Activated naive CD4-positive, alpha-beta T cell treated with anti-CD3 and anti-CD28 coated beads, Interleukin-2, amount 50 U/mL, for 24 hours (primary cell): ENCODE measurements at regions not wholly inside any gene's neighbourhood (a gene's known extent, or its start where the extent isn't known, plus 50 kb on each side); places are given as distances from the start of the nearest gene placed in this dataset.

Experiments
- H3K27ac Mint-ChIP-seq: one replicate; pipeline ENCODE4 v1.8.0; 2021; ENCODE audit warnings: mild to moderate bottlenecking, mixed read lengths
- H3K27me3 Mint-ChIP-seq: one replicate; pipeline ENCODE4 v1.8.0; 2021; ENCODE audit warnings: mixed read lengths
- H3K36me3 Mint-ChIP-seq: one replicate; pipeline ENCODE4 v1.8.0; 2021; ENCODE audit warnings: mixed read lengths
- H3K4me1 Mint-ChIP-seq: one replicate; pipeline ENCODE4 v1.8.0; 2021; ENCODE audit warnings: mixed read lengths
- H3K4me3 Mint-ChIP-seq: one replicate; pipeline ENCODE4 v1.8.0; 2021; ENCODE audit warnings: mild to moderate bottlenecking, mixed read lengths
- H3K9me3 Mint-ChIP-seq: one replicate; pipeline ENCODE4 v1.8.0; 2021; ENCODE audit warnings: mixed read lengths

DNA sequence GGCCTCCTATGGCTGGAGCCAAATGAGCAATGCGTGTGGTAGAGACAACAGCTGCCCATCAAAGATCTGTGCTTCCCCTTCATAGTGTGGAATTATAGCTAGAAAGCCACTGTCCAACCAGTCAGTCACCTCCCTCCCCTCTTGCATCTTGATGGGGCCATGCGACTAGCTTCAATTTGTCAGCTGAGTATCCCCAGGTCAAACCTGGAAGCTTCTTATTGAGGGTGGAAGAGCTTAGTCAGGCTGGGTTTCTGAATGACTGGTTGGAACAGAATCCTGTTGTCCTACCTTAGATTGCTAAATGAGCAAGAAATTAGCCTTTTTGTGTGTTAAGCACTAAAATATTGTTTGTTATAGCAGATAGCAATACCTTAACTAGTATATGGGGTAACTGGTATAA lies 625.4 kb downstream of the PTPRC start:
- Mint-ChIP-seq H3K36me3 (no peaks in the 10 kb centered on the region), H3K9me3 (no peaks in the 10 kb centered on the region), H3K4me3 (no peak overlapping the region), H3K27me3 (peaks cover 2% of the 10 kb centered on the region), H3K4me1 (no peaks in the 10 kb centered on the region), H3K27ac (no peak overlapping the region)

DNA sequence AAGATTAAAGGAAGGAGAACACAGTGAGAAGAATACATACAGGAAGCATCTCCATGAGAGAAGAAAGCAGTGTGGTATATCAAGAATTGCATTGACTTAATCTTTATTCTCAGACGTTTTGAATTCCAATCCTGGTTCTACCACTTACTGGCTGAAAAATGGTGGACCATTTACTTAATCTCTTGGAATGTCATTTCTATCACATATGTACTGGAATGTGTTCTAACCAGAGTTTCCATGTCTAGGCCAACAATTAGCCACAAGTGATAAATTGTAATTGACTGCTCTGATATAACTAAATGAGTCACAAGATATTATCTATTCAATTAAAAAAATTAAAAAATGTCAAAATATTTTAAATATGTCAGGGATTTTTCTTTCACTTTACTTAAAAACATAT lies 626.1 kb downstream of the PTPRC start:
- H3K36me3 Mint-ChIP-seq, result no peaks in the 10 kb centered on the region

DNA sequence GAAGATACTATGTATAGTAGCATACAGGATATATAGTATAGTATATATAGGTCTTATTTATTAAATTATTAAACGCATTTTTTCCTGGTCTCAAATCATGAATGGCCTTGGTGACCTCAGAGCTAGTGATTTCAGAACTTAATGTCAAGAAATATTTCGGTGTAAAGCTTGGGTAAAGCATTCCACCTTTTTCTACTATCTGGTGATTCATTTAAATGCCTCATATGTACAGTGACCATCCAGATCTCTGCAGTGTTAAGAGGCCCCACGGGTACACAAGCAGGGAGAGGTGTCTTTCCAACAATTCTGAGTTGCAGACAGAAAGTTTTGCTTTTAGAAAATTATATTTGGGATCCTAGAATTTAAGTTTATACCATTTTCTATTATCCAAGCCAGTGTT lies 626.5 kb downstream of the PTPRC start:
- Mint-ChIP-seq H3K36me3 (no peaks in the 10 kb centered on the region), H3K9me3 (no peaks in the 10 kb centered on the region), H3K27me3 (peaks cover 5% of the 10 kb centered on the region), H3K4me1 (no peaks in the 10 kb centered on the region), H3K4me3 (no peak overlapping the region), H3K27ac (no peak overlapping the region)

More for the DNA sequence above, 626.1 kb downstream of the PTPRC start:
- Mint-ChIP-seq H3K4me3 (no peak overlapping the region), H3K9me3 (no peaks in the 10 kb centered on the region), H3K27me3 (peaks cover 3% of the 10 kb centered on the region), H3K27ac (no peak overlapping the region), H3K4me1 (no peaks in the 10 kb centered on the region)

DNA sequence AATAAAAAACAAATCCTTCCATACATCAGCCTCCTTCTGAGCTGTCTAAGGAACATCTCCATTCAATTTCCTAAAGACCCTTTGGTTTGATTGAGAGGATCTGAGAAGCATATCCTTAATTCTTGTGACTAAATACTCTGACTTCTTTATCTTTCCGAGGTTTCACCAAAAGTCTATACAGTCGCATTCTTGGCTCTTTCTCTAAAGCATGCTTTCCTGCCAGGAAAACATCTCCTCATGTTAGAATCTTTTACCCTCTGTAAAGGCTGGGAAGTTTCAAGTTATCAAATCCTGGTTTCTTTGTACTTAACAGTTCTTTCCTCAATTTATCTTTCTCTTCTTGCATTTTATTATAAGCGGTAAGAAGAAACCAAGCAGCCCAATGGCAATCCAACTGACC lies 630.4 kb downstream of the PTPRC start:
- H3K9me3 Mint-ChIP-seq, result no peaks in the 10 kb centered on the region
- H3K36me3 Mint-ChIP-seq, result no peaks in the 10 kb centered on the region

DNA sequence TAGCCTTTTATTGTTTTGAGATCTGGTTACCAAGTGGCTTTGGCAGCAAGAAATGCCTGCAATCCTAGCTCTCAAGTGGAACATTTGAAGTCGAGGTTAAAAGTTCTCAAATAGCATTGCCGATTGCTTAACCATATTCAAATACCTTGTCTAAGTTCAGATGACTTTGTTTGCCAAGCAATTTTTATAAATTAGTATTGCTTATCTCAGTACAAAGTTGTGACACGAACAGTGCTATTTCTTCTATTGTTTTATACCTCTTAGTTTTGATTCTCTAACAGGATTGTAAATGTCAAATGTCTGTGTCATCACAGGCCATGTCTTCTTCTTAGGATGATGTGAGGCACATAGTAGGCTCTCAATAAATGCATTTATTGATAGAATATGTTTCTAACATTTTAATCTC lies 633.3 kb downstream of the PTPRC start:
- Mint-ChIP-seq H3K36me3 (no peaks in the 10 kb centered on the region), H3K27ac (no peak overlapping the region), H3K4me3 (no peak overlapping the region), H3K27me3 (peaks cover 5% of the 10 kb centered on the region), H3K9me3 (no peaks in the 10 kb centered on the region), H3K4me1 (peaks cover 17% of the 10 kb centered on the region)

More for the DNA sequence above, 630.4 kb downstream of the PTPRC start:
- Mint-ChIP-seq H3K27ac (no peak overlapping the region), H3K4me3 (no peak overlapping the region), H3K27me3 (peaks cover 5% of the 10 kb centered on the region), H3K4me1 (peaks cover 16% of the 10 kb centered on the region)

DNA sequence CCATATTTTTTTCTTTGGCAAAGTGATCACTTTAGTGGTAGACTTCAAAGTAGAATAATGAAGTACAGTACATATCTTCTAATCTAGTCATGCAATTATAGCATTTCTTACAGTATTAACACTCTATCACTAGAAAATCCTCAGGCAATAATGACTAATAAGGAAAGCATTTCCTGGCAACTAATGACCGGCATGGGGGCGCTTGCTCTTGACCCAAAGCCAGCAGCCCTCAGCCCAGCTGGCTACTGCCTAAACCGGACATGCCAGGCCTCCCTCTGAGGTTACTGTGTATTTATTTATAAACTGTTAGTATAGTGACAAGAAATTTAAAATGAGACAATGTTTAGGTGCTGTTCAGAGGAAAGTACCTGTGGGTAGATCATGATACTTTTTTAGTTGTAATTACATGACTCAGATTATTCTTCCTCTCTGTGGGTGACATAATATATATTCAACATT lies 633.8 kb downstream of the PTPRC start:
- Mint-ChIP-seq H3K9me3 (no peaks in the 10 kb centered on the region), H3K27me3 (peaks cover 5% of the 10 kb centered on the region), H3K36me3 (no peaks in the 10 kb centered on the region), H3K4me1 (peaks cover 17% of the 10 kb centered on the region), H3K4me3 (no peak overlapping the region), H3K27ac (peak overlapping the region; percentile 13)

DNA sequence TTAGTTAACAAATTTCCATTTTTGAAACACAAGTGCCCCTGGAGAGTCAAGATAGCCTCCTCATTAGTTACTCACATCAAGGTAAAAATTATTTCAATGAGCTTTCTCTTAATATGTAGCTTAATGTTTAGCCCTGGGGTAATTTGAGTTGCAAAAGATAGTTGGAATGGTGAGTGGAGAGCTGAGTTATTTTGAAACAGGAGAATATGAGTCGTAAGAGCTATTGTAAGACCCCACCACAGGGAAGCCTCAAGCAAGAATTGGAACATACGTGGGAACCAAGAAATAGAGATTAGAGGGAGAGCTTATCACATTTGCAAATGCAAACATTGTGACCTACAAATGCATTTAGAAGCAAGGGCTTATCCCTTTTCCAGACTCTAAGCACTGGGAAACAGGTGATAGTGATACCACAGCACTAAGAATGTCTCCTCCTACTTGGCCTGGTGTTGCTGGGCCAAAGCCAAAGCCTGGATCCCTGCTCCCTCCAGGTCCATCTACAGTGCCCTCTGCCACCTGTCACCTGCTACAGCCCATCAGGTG lies 635.1 kb downstream of the PTPRC start:
- peaks cover 17% of the 10 kb centered on the region for H3K4me1 Mint-ChIP-seq
- H3K9me3 Mint-ChIP-seq, result no peaks in the 10 kb centered on the region
- peak overlapping the region; percentile 5 for H3K27ac Mint-ChIP-seq
- H3K4me3 Mint-ChIP-seq, result no peak overlapping the region
- peaks cover 5% of the 10 kb centered on the region for H3K27me3 Mint-ChIP-seq
- H3K36me3 Mint-ChIP-seq, result no peaks in the 10 kb centered on the region

DNA sequence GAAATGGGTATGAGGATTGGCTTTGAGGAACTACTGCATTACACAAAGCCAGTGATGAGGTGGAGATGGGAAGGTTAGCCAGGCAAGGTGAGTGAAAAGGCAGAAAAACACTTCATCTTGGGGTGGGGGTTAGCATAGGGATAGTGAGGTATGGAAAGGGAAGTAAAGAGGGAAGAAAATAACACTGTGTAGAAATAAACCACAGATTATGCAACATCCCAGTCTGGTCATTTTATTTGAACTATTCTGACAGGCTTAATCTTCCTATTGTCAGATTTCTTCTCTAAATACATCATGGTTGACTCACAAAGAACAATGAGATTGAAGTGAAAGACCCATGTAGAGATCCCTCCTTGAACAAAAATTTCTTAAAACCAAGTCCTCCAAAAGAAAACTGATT lies 640.2 kb downstream of the PTPRC start:
- Mint-ChIP-seq H3K27ac (no peak overlapping the region), H3K36me3 (no peaks in the 10 kb centered on the region), H3K4me1 (peaks cover 3% of the 10 kb centered on the region), H3K27me3 (peaks cover 3% of the 10 kb centered on the region), H3K4me3 (no peak overlapping the region), H3K9me3 (no peaks in the 10 kb centered on the region)

DNA sequence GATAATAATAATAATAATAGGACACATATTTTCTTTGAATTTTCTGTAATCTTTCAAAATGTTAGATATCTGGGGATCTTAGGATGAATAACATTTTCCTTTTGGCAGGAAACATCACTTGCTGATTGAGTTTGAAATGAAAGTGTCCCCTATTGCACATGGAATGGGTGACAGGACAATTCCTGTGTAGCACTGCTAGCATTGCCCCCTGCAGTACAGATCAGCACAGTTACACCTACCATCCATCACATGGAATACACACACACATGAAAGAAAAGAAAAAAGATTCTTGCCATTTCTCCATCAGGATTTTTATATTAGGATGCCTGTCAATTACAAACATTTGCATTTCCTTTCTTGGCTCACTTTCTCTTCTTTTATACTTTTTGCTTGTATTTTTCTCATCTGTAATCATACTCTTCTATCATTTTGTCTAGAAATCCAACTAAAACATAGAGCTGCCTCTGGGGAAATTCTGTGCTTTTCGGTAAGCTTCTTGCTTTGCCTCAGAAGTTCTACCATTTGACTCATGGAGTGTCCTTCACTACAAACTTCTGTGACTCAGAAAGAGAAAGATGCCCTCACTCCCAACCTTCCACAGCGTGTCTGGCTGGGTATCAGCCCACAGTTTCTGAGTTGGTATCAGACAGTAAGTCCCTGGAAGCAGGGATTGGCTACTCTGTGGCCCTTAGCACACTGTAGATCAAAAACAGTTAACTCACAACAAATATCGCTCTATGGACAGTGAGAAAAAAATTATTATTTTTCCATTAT lies 641.2 kb downstream of the PTPRC start:
- Mint-ChIP-seq H3K9me3 (no peaks in the 10 kb centered on the region), H3K27ac (no peak overlapping the region), H3K27me3 (peaks cover 1% of the 10 kb centered on the region), H3K36me3 (no peaks in the 10 kb centered on the region), H3K4me3 (no peak overlapping the region), H3K4me1 (no peaks in the 10 kb centered on the region)

DNA sequence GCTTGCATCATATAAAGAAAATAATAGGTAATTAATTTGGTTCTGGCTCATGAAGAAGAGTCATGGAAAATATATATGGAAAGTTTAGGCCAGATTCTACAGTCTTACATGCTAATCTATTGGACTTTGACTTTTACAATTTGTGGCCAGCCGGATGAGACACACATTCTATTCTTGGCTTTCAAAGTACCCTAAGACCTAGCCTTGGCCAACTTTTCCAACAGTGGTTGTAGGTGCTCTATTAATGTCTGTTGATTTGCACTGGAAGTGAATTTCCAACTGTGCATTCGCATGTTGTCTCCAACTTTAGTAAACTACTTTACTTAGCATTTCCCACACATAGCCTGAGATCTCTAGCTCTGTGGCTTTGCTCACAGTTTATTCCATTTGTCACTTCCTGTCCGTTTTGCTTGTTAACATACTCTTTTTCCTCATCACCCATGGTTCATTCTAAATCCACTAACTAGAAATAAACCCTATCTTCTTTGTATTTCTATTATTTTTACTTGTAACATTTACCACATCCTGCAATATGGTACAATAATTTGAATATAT lies 644.0 kb downstream of the PTPRC start:
- H3K4me3 Mint-ChIP-seq, result no peak overlapping the region
- H3K27ac Mint-ChIP-seq, result no peak overlapping the region
- H3K36me3 Mint-ChIP-seq, result no peaks in the 10 kb centered on the region
- no peaks in the 10 kb centered on the region for H3K9me3 Mint-ChIP-seq
- H3K4me1 Mint-ChIP-seq, result no peaks in the 10 kb centered on the region
- peaks cover 10% of the 10 kb centered on the region for H3K27me3 Mint-ChIP-seq

DNA sequence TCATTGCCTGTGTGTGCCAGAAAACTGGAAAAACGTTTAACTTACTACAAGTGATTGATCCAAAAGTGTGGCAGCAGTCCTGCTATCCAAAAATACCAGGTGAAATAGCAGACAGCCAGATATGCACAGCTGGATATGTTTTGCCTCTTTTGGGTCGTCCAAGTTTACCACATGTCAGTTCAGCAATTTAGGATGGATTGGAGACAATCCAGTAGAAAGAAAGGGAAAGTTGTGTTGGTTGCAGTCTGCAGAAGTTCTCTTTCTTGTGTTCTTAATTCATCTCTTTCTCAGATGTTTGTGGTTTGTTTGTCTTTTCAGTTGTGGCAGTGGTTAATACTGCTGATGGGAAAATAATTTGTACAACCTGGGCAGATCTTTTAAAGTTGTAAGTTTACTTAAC lies 645.0 kb downstream of the PTPRC start:
- Mint-ChIP-seq H3K27ac (no peak overlapping the region), H3K9me3 (no peaks in the 10 kb centered on the region), H3K36me3 (no peaks in the 10 kb centered on the region), H3K4me3 (no peak overlapping the region), H3K4me1 (no peaks in the 10 kb centered on the region), H3K27me3 (peaks cover 10% of the 10 kb centered on the region)

DNA sequence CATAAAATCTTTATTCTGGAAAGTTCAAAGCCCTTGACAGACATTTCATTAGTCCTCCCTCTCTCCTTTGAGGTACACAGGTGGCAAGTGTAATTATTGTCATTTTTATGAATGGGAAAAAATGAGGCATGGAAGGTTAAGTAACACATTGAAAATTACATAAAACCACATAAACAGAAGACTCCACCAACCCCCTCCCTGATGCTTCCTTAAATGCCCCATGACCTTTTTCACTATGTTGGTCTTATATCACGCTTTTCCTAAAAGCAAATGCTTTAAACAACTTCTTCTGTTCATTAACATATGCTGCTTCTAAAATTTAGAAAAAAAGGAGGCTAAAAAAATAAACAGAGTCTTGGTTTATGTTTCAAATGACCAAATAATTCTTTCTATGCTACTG lies 648.4 kb downstream of the PTPRC start:
- Mint-ChIP-seq H3K4me3 (no peak overlapping the region), H3K9me3 (no peaks in the 10 kb centered on the region), H3K4me1 (no peaks in the 10 kb centered on the region)

DNA sequence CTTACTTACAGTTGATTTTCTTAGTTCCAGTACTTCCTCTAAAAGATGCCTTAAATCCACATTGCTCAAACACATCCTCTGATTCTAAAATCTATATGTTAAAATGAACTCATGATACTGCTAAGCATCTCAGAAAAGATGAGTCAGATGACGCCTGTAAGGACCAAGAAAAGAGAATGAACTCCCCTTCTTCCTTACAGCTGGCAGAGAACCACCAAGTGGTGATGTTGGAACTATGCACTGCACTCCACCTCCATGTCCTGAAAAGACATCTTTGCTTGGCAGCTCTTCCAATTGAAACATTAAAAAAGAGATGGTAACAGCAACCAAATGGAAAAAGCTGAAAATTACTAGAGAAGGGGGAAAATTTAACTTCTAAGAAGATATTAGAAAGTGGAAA lies 648.8 kb downstream of the PTPRC start:
- Mint-ChIP-seq H3K4me1 (no peaks in the 10 kb centered on the region), H3K36me3 (no peaks in the 10 kb centered on the region), H3K27me3 (peaks cover 11% of the 10 kb centered on the region), H3K4me3 (no peak overlapping the region), H3K27ac (no peak overlapping the region), H3K9me3 (no peaks in the 10 kb centered on the region)

More for the DNA sequence above, 648.4 kb downstream of the PTPRC start:
- Mint-ChIP-seq H3K36me3 (no peaks in the 10 kb centered on the region), H3K27me3 (peaks cover 11% of the 10 kb centered on the region), H3K27ac (no peak overlapping the region)

DNA sequence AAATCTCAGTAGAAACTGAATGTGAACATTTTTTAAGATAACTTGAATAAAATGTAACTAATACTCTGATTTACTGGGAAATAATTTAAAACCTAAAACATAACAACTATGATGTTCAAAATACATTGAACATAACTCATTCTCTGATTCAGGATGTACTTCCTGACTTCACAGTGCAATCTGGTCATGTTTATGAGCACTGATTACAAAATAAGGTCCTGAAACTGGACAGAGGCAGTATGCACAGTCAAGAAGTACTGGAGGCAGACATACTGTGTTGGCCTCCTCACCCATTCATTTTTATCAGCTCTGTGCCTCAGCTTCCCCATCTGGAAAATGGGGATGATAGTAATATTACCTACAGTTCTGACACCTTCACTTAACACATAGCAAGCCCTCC lies 651.3 kb downstream of the PTPRC start:
- Mint-ChIP-seq H3K4me3 (no peak overlapping the region), H3K9me3 (no peaks in the 10 kb centered on the region), H3K36me3 (no peaks in the 10 kb centered on the region), H3K4me1 (no peaks in the 10 kb centered on the region), H3K27me3 (peaks cover 11% of the 10 kb centered on the region), H3K27ac (no peak overlapping the region)

DNA sequence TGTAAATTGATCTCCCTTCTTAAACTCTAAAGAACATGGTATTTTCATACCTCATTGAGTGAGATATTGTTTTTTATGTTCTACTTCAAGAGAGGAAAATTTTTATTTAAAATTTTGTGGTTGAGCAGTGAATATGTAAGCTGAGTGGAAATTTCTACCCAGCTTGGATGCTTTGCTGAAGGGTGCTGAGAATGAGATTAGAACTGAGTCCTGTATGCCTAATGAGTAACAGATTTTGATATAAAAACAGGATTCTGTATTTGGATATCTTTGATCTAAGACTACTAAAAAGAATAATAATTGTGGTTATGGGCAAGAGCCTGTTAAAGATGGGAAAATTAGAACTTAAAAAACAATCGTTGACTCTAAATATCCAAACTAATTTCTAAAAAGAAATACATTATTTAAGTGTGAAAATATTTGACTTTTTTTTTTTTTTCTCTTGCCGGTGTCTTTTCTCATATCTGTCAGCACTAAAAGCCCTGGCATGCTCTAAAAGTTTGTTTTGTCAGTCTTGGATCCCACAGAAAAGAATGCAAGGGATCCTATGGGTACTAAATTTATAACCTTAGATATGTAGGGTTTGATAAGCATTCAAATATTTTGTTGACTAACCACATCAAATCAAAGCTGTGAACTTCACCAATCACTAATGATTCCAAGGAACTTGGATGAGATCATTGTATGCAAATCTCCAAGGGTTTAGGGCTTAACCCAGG lies 652.3 kb downstream of the PTPRC start:
- Mint-ChIP-seq H3K27ac (no peak overlapping the region), H3K9me3 (no peaks in the 10 kb centered on the region), H3K27me3 (peaks cover 9% of the 10 kb centered on the region), H3K36me3 (no peaks in the 10 kb centered on the region), H3K4me1 (no peaks in the 10 kb centered on the region), H3K4me3 (no peak overlapping the region)

DNA sequence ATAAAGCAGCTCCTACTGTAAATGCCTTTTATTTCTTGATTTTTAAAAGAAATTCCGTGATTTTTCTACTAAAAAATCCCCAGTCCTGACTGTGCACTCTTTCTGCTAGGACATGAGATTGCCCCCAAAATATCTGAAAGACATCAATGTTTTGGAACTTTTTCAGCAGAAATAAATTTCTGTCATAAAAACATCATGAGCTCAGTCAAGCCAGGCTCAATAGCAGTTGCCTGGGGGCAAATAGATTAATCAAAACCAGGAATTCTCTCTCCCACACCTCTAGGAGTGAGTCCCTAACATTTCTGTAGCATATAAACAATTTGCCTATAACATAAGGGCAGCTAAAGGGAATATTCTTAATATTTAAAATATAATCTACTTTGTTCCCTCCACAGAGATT lies 654.1 kb downstream of the PTPRC start:
- Mint-ChIP-seq H3K27ac (no peak overlapping the region), H3K27me3 (peaks cover 4% of the 10 kb centered on the region), H3K4me1 (no peaks in the 10 kb centered on the region), H3K9me3 (no peaks in the 10 kb centered on the region), H3K4me3 (no peak overlapping the region), H3K36me3 (no peaks in the 10 kb centered on the region)
